ENCODE measurements at regions not wholly inside any gene's neighbourhood (a gene's known extent, or its start where the extent isn't known, plus 50 kb on each side); places are given as distances from the start of the nearest gene placed in this dataset.

DNA sequence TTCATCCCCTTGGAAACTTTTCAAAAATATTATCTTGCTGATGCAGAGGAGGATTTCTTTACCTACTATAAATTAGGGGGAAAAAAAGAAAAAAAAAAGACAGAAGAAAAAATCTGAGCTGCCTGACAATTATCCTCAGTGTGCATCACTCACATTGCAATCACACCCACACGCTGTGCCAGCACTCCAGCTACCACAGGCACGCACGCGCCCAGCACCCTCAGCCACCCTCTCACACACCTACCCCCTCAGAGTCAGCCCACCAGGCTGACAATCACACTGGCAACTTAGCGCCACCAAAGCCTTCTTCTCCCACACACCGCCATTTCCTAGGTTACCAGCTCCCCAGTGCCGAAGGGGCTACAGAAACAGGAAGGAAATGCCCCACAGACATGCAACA lies 236.1 kb downstream of the KCNA4 start:
- DNase-seq = no peak

DNA sequence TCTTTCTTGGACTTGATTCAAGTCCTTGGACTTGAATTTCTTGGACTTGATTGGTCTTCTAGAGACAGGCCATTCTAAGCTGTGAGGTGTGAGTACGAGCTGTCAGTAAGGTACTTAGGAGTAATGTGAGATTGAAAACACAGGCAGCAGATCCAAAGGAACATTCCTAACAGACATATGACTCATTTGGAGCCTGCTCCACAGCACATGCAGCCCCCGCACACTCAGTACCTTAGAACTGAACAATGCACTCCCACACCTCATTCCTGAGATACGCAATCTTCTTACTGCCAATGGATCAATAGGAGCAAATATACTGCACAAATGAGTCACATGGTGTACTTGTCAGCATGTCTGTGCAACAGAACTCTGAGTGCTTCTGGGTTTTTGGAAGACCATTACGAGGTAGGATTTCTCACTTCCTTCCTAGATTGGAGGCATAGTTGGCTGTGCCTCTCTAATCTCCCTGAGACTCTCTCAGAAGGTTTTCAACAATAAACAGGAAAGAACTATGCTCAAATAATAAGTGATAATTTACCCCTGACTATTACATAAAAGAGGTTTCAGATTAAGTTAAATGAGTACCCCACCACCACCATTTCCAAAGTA lies 243.1 kb downstream of the KCNA4 start:
- no peak for DNase-seq

DNA sequence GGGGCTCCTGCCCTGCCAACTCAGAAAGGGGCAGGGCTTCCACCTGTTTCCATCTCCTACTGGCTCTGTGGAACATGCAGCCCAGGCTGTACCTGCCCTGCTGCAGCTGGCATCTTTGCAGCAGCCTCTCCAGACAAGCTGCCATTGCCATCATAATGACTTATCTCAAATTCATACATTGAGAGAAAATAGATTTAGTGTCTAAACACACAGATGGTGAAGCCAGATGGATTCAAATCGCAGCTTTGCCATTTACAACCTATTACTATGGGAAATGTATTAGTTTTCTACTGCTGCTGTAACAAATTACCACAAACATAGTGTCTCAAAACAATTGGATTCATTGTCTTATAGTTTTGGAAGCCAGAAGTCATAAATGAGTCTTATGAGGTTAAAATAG lies 260.0 kb downstream of the KCNA4 start:
- DNase-seq = no peak

DNA sequence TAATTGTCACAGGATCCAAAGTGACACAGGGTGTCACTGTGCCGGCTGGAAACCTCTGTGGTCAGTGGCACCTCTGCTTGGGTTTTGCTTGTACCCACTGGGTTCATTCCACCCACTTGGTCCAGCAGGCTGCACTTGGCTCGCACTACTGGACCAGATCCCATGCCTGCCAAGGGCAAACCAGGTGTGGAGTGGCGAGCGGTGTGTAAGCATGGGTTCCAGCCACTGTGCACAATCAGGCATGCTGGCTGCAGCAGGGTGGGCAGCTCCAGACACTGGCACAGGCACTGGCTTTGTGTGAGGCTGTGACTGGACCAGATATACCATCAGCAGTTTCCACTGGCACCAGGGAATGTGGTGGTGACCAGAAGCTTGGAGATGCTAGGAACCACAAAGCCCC lies 261.4 kb downstream of the KCNA4 start:
- no peak for DNase-seq

DNA sequence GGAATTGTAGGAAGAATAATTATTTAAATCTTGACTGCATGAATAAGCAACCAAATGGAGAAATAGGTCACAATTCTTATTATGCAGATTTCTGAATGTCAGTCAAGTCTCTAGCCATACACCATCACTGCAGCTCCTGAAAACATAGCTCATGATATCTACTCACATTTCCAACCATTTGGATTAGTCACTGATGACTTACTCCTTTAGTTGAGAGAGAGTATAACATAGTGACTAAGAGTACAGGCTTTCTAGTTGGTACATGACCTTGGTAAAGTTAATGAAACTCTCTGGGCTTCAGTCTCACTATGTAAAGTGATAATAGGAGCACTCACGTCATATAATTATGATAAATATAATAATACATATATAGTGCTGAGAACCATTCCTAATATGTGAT lies 265.2 kb downstream of the KCNA4 start:
- no peak for DNase-seq

DNA sequence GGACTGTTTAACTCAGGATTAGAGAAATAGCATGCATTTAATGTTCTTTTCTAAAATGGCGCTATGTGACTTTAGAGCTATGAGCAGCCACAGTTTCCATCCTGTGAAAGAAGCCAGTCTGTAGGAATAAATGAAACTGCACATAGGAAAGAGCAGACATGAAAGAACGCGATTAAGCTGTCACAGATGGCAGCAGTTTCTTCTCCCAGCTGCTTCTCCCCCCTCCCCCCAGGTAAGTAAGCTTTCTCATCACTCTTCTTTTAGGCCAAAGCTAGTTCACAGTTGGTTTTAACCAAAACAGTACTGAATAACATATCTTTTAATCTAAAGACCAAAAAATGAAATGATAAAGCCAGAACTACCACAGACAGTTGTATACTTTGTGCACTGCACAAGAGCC lies 266.4 kb downstream of the KCNA4 start:
- no peak for DNase-seq

GRCh38 chr11:29734287-29734686 lies 282.5 kb downstream of the KCNA4 start:
- no peak for DNase-seq

DNA sequence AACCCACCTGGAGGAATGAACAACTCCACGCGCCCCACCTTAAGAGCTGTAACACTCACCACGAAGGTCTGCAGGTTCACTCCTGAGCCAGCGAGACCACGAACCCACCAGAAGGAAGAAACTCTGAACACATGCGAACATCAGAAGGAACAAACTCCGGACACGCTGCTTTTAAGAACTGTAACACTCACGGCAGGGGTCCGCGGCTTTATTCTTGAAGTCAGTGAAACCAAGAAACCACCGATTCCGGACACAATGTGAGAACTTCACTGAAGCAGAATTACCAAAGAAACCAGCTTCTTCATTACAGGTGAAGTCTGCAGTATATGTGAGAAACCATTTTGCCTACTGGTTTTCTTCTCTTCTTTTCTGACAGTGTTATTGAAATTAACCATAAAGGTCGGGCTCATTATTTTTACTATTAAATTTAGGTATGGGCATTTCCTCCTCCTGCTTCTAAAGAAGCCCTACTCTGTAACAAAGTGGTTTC lies 303.0 kb downstream of the KCNA4 start:
- DNase-seq = no peak

- no peak for DNase-seq
Observed at GRCh38 chr11:29712616-29713015, 304.2 kb downstream of the KCNA4 start.

- no peak for DNase-seq
Observed at GRCh38 chr11:29707924-29708323, 308.9 kb downstream of the KCNA4 start.

DNA sequence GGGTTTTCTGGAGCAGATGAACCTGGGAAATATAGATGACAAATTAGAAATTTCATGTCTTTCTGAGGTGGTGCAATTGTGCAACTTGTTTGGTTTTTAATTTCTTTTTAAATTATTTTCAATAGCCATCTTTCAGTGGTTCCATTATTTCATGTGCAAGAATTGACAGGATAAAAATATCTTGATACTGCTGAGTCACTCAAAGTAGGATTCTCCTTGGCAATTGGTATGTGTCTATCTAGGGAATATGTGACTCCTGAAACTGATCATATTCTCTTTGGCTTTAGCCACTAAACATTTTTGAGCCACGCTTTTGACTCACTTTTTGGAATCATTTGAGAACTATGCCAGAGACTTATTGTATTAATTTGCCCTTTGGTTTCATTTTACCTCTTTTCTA lies 331.5 kb downstream of the KCNA4 start:
- DNase-seq = no peak

- no peak for DNase-seq
Observed at GRCh38 chr11:29682856-29683255, 334.0 kb downstream of the KCNA4 start.

DNA sequence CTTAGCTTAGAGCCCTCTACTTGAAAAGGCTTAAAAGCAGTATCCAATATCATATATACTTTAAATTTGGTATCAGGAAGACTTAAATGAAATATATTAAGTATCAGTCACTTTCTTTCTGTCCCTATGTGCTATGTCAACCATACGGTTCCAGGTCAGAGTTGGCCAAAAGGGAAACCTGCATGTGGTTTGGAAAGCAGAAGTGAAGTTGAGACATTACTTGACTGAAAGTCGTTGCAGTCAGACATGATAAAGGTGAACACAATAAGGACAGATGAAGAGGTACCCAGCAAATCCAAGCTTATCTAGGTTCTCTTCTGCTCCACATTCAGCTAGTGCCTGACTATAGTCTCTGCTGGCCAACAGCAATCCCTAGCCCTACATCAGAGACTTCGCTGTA lies 336.8 kb downstream of the KCNA4 start:
- DNase-seq = no peak

GRCh38 chr11:29676993-29677392 lies 339.8 kb downstream of the KCNA4 start:
- no peak for DNase-seq

- no peak for DNase-seq
Observed at GRCh38 chr11:29669310-29669709, 347.5 kb downstream of the KCNA4 start.

DNA sequence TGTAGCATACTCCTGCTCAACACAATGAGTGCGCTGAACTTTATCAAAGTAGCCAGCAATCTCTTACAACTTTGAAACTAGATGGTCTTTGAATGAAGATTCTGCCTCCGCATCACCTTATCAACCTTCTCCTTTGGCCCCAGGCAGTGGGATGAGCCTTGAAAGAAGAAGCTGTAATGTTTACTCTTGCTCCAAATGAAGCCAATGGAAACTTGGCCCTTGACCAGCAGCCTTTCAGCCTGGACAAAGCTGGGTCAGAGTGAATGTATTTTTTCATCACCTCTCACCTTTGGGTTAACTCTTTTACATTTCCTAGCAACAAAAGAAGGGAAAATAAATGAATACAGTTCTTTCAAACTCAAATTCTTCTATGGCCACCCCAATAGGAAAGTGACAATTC lies 359.1 kb downstream of the KCNA4 start:
- DNase-seq = no peak

GRCh38 chr11:29656597-29656996 lies 360.2 kb downstream of the KCNA4 start:
- no peak for DNase-seq

GRCh38 chr11:29645373-29645772 lies 371.5 kb downstream of the KCNA4 start:
- no peak for DNase-seq

- no peak for DNase-seq
Observed at GRCh38 chr11:29641201-29641600, 375.6 kb downstream of the KCNA4 start.

DNA sequence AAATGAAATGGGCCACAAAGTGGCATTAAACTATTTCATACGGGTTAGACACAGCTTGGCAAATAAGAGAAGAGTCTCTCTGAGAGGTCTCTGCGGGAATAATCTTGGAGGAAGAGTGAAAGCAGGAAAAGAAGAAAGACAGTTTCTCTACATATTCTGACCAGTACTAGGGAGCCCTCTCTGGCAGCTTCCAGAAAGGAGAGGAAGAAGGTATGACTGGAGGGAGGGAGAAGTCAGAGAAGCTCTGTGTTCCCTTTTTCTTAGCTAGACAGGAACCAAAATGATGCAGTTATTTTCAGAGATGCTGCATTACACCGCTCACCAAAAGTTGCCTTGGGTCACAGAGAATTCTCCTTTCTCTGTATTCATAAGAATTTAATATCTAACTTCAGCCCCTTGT lies 382.1 kb downstream of the KCNA4 start:
- no peak for DNase-seq

DNA sequence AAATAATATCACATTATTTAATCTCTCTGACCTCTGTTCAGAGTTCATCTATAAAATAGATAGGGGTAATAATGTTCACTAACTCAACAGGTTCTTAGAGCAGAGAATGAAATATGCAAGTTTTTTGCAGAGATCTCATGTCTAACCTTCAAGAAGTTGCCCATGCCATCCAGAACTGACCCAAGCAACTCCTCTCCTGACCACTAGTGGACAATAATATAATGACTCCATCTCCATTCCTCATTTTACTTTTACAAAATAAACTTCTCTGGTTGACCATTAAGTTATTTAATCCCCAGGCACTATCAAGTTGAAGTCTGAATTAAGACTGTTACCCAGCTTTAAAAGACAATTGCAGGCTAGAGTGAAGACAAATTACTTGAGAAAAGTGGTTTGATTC lies 382.6 kb downstream of the KCNA4 start:
- DNase-seq = no peak

DNA sequence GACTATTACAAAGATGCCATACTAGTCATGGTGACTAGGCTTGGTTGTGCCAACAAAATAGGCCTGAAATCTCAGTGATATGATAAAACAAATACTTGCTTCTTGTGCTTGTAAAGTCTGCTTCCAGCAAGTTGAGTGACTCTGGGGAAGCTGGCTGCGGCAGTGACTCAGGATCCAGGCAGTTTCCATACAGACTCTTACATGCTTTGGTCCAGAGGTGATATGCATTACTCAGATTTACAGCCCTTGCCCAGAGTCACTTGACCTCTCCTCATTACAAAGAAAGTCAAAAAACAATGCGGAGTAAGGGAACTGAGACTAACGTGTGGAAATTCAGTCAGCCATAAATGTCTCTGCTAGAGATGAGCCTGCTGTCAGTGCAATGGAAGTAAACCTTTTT lies 387.5 kb downstream of the KCNA4 start:
- DNase-seq = no peak

DNA sequence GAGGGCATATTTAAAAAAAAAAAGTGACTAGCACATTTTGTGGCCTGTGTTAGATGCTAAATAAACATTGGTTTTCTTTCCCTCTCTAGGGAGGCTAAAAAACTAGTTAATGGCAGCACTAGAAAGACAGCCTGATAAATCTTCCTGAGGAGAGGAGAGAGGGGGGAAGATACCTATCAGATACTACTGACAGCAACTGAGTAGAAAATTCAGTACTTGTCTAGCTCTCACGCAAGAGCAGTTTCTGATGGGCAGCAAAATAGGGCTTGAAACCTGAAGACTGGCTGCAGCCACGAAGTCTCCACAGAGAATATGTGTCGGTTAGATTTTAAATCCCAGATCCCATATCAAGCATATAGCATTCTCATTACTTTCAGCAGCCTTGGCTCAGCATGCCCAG lies 388.2 kb downstream of the KCNA4 start:
- no peak for DNase-seq

- DNase-seq = no peak
Observed at GRCh38 chr11:29627541-29627940, 389.3 kb downstream of the KCNA4 start.

DNA sequence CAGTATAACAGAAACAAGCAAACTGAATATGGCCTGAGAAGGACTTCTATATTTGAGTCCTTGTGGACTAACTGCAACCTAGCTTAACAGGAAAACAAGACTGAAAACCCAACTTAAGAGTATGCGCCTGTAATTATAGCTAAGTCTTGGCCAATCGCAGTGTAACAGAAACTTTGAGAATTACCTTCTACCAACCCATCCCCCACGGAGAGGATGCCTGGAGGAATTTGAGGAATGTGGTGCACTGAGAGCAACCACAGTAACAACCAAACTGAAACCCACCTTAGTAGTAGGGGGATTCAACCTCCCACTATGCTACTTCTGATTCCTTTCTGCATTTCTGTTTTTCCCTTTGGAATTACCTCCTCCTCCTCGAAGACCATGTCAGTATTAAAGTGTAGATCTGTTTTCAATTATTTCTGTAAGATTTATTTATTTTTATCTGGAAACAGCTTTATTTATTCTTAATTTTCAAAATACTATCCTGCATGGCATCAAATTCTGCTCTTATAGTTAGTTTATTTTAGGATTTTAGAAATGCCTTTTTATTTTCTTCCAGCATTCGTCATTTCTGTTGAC lies 393.6 kb downstream of the KCNA4 start:
- no peak for DNase-seq

Measured in inflammatory macrophage treated with lipopolysaccharide for 1 hour (primary cell).